Ovary (tissue), 3 donors: ENCODE measurements at regions not wholly inside any gene's neighbourhood (a gene's known extent, or its start where the extent isn't known, plus 50 kb on each side); places are given as distances from the start of the nearest gene placed in this dataset.

Source experiments
- CTCF ChIP-seq, 3 donors: fragments of 450-650 bp in 2 of 3; fragments of 200-600 bp in 1 of 3; IDR thresholded peaks; one replicate each; pipeline versions ENCODE4 v1.5.1 to v1.8.0; 2016 to 2022; ENCODE audit warnings: antibody characterized with exemption in 3 of 3, mild to moderate bottlenecking in 1 of 3
- EP300 ChIP-seq: sonication (generic); formaldehyde crosslinking; IDR thresholded peaks from one replicate; pipeline ENCODE4 v1.6.1; 2017; ENCODE audit warnings: antibody characterized with exemption
- POLR2A ChIP-seq: fragments of 450-650 bp; IDR thresholded peaks from one replicate; pipeline ENCODE4 v1.6.1; 2017; ENCODE audit warnings: antibody characterized with exemption, mild to moderate bottlenecking, moderate library complexity
- donor health status: DM: no; HTN: no; CAD: no.

DNA sequence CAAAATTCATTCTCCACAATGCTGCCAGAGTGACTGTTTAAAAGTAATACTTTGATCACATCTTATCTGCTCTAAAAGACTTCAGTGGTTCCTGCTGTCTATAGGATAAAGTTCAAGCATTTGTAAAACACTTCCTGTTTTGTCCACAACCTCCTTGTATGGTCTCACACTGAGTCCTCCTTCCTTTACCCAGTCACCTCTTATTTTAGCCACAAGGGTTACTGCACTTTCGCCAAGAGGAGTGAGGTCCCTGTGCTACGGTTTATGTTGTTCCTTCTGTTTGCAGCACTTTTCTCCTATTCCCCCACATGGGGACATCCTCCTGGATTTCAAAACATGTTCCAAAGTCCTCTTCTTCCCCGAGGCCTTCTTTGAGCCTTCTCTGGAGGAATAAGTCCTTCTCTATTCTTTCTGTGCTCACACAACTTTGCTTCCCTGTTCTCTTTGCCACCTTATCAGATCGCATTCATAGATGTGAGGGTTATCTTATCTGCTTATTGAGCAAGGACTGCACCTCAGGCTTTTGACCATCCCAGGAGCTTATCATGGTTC is 112.2 kb upstream of the NABP1 start:
- TF ChIP-seq CTCF (IDR thresholded peaks at IDR 0.05) (no peak), EP300 (no peak), POLR2A (no peak)
